Activated T-cell treated with anti-CD3 and anti-CD28 coated beads, Interleukin-2, amount 50 U/mL, for 48 hours (primary cell): ENCODE measurements at regions not wholly inside any gene's neighbourhood (a gene's known extent, or its start where the extent isn't known, plus 50 kb on each side); places are given as distances from the start of the nearest gene placed in this dataset.
"Not testable (repeated sequence)": the region's sequence is repeated elsewhere in the genome, so short reads cannot be mapped to it uniquely, and the experiment has no call there.

Experiments used
- DNase-seq, 2 experiments: peaks; one replicate each; pipeline ENCODE4 v3.0.0-alpha.2; 2020

DNA sequence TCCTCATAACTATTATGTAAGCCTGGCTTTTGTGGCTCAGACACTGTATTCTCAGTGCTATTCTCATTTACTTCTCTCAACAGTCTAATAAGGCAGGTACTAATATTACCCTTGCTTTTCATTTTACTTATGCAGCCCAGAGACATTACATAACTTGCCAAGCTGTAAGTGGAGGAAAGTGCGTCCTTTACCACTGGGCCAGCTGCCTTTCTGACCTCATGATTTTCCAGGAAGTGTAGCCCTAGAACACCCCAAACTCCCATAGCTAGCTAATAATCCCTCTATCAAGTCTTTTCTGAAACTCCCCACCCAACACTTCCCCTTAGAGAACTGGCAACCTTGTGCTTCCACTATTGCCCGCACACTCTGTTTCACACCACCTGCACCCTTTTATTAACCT is 192.9 kb upstream of the HMHB1 start:
- no peak for DNase-seq

DNA sequence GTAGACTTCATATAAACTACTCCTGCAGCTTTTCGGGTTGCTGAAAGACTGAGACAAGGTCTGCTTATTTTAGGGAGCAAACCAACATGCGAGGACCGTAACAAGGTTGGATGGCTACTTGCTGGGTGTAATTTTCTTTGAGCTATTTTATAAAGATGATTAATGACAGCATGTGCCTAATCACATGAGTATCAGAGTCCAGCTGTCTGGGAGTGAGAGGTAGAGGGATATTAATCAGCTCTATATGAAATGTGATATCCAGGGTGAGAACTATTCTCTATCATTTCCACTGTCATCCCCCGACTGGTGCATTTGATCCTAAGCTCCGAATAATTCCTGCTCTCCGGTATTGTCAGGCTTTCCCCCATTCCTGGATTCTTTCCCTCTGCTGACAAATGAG is 193.8 kb upstream of the HMHB1 start:
- no peak for DNase-seq

DNA sequence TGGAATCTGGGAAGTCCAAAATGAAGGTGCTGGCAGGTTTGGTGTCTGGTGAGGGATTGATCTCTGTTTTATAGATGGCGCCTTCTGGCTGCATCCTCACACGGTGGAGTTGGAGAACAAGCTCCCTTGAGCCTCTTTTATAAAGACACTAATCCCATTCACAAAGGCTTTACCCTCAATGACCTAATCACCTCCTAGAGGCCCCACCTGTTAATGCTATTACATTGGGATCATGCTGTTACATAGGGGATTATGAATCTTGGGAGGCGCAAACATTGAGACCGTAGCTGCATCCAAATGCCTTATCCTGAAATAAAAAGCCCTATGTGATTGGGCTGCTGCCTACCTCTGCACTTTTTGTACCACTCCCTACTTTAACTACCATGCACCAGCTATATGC is 197.1 kb upstream of the HMHB1 start:
- DNase-seq: no peak

DNA sequence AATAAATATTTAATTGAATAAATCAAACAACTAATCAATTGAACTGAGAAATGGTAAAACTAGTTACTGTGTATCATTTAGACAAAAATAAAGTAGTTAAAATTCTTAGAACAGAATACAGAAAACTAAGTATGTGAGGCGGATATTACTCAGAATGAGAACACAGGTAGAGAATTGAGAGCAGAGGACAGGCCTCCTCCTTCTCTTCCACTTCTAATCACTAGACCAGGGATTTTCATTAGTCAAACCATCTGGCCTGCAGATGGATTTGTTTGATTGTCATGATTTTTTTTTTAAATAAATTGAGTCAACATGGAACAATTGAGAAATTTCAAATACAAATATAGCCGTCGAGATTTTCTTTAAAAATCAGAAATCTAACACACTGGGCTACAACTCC is 198.6 kb upstream of the HMHB1 start:
- no peak for DNase-seq

DNA sequence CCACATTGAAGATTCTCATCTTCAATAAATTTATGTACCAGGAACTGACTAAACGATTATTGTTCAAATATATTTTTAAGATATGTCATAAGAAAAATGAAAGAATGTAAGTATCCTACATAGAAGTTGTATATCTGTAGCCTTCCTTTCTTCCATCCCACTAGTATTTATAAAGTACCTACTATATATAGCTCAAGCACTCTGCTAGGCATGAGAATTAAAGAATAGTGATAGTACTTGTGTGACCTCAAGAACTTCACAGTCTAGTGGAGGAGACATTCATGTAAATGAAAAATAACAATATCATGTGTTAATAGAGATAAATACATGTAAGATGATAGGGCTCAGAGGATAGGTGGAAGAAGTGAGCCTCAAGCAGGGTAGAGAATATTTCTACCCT is 201.0 kb upstream of the HMHB1 start:
- no peak for DNase-seq

DNA sequence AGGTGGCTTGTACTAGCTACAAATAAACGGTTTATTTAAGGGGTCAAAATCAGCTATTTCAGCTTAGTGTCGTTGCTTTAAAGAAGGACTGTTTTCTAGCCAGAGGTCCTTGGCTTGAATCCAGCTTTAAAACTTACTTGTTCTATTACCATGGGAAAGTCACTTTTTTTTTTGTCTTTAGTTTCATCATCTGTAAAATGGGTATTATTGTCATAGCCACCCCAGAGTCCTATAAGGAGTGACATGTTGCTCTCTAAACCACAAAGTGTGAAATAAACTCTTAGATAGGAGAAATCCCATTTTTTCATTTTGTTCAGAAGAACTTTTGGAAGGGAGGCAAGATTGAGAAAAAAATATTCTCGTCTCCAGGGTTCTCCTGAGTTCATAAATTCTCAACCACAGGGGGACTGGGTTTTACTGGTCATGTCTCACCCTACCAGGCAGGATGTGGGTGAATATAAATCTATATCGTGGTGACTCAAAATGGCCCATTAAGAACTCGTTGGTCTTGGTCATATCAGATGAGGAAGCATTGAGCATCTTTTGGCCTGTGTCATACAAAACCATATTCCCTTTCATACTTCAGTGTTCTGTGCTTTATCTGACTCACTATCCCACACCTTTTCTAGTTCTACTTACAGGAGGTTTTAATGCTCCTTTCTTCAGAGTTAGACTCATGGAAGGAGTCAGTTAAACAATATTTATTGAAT is 202.7 kb upstream of the NR3C1 start:
- DNase-seq: no peak

DNA sequence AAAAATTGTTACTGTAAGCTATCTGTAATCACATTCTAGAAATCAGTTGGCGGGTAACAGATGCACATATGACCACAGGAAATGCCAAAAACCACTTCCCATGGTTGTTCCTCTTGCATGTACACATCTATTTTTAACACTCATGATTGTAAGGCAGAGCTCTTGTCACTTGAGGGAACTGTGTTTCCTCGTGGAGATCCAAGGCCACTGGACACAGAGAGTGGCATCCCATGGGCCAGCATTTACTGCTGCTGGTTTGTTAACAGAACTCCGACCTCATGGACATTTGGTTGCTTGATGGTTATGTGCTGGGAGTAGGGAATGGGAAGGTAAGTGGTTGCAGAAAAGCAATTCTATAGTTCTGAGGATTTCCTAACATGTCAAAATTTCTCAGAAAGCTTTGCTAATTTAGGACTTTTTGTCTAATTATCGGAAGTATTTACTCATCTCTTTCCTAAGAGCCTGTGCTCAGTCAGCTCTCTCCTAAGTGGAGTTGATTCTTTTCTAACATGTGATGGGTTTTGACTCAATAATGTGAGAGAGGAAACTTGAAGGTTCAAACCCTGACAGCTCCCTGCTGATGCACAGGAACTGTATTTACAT is 202.0 kb upstream of the NR3C1 start:
- peak; percentile 63 to 65 for DNase-seq

DNA sequence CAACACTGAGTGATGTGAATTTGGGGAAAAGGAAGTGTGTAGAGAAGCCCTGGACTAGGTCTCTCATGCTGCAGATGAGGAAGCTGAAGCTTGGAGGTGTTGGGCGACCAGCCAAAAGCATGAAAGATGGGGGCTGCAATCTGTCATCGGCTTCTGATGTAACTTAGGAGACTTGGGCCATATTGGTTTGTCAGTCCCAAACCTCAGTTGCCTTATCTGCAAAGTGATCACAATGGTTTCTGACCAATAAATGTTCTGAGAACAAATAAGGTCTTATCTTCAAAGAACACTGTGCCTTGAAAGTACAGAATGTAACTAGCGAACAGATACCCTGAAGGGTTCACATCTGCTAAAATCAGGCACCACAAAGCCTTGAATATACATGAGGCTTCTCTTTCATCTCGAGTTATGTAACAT is 198.4 kb upstream of the NR3C1 start:
- DNase-seq: no peak

DNA sequence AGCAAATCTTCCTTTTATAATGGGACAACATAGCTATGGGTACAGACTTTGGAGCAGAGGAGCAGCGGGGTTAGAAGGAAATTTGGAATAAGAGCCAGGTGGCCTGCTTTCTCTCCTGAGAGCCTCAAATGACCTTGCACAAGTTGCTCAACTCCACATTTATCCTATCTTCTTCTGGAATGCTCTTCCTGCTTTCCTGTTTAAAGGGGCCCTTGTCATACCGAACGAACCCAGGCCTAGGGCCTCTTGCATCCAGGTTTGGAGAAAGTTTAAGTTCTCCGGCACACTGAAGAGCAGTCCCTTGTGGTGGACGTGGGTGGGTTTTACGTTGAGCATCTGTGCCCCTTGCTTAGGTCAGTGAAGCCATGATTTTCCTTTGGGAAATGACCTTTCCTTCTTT is 197.9 kb upstream of the NR3C1 start:
- no peak for DNase-seq

DNA sequence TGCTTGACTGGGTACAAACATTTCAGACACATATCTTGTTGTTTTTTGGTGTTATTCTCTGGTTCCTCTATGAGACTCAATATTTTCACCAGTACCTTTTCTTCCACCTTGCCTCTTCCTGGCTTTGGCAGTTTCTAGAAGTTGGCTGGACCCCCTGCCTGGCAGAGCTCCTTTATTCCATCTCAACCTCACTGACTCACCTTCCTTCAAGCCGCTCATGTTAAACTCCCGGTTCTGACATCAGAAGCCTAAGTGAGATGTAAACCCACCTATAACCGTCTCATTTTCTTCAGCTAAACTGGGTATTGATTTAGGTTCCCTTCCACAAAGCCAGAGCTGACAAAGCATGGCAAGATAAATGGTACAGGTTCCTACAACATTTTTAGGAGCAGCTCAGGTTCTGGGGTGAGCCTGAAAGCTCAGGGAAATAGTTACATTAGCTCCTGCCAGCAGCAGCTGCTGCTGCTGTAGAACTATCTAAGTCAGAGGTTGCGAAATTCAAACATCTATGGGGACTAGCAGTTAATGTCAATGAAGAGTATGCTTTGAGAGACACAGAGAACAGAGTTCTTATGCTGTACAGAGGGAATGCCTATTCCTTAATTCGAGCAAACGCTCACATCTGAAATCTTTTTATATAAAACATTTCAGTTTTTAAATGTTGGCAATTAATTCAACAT is 197.1 kb upstream of the NR3C1 start:
- DNase-seq: no peak

DNA sequence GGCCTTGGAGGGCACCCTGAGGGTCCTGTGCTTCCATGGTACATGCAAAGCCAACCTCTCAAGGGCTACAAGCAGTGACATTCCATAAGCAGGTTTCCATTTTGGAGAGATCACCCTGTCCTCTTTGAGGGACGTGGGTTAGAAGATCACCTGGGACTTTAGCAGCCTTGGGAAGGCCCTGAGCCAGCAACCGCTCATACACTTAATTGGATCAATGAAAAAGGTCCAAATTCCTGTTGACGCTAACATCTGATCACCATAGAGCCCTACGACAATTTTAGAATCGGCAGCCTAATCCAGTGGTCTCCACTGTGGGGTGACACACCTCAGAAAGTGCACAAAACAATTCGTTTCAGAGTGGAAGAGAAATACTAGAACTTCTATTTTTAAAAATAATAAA is 196.0 kb upstream of the NR3C1 start:
- DNase-seq: no peak

DNA sequence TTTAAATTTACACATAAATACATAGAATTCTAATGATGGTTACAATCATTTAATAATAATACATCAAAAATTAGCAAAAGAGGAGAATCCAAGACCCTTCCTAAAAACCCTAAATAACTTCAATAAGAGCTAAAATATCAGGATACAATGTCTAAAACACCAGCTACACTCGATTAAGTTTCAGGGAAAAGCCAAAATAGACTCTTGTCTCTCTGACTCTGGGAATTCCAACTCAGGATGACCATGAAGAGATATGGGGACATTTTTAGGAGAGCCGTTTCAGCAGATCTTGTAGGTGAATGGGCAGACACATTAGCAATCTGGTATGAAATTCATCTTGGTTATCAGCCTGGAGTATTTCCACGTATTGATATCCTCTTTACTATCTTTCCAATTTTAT is 193.3 kb upstream of the NR3C1 start:
- DNase-seq: no peak

DNA sequence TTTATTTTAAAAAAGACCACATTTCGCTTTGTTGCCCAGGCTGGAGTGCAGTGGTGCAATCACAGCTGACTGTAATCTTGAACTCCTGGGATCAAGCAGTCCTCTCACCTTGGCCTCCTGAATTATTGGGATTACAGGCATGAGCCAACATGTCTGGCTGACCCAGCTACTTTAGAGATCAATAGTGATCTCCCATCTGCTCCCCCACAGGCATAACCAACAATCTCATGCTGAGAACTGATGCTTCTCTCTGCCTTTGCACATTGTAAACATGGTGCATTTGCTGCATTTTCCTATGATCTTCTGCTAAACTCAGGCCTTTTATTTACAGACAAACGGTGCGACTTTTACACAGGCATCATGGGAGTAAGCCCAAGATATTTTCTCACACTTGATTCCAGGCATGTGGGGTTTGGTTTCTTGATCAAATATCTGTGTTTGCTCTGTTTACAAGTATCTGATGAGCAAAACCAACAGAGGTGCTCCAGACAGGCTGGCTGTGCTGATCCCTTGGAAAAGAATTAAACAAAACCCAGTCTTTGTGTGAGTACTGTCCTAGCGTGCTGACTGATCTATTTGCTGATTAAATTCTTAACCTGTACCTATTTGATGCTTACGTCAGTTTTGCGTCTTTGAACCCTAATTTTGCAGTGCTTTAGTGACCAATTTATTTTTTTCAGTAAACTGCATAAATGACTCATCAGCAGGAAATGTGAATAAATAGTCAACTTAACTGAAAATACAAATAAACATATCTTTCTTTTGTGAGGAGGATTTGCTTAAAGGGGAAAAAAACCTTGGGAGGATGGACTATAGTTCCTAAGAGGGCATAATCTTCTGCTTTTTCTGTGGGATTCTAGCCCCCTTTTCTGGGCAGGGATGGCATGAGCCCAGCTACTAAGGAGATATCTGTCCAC is 191.7 kb upstream of the NR3C1 start:
- no peak for DNase-seq

DNA sequence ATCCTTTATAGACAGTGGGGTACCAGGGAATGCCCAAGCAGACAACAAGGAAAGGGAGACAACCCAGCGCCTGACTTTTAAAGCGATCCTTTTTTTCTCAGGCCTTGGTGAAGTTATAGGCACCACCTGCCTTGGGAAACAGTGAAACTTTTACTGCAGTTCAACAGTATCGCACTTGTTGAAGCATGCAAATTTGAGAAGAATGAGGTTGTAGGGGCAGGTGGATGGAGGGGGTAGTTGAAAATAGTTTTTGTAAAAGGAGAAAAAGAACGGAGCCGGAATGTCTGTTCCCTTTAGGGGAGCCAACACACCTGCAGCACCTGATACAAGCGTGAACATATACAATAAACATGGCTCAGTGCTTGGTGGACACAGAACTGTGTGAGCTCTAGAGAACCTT is 190.2 kb upstream of the NR3C1 start:
- DNase-seq: no peak

DNA sequence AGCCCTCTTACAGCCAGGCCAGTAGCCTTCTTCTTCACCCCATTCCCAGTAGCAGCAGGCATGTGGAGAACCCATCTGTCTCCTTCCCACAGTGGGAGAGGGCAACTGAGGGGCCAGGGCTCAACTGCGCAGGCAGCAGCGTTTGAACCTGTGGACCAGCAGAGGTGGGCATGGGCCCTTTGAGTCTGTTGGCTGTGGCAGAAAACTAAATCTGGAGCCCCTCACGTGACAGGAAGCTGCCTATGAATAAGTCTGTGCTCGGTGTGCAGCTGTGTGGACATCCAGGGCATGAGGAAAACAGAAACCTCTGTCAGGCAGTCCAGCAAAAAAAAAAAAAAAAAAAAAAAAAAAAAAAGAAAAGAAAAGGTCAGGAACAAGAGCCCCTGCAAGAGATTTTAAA is 189.2 kb upstream of the NR3C1 start:
- no peak for DNase-seq

DNA sequence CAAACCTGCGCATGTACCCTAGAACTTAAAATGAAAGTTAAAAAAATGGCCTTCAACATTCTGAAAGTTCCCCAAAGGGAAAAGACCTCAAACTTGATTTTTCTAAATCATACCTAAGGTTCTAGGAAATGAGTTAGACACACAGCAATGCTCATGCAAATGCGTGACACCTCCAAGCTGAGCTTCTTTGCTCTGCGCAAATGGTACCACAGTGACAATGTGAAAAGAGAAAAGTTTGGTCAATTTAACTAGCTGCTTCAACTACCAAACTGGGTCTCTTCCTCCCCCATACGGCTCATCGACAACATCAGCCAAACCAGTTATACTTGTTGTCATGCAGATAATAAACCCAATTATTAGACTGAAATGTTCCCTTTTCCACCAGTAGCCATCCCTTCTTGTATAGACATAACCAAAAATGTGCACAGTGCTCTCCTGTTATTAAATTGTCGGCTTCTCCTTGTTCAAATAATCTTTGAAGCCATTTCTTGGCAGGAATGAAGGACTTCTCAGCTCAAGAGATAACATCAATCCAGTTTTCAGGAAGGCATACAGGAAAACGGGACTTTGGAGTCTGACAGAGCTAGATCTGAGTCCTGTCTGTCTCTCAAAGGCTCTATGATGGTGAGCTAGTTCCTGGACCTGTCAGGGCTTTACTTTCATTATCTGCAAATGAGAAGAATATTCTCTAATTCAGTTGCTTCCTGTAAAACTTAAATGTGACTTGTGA is 185.6 kb upstream of the NR3C1 start:
- no peak for DNase-seq

DNA sequence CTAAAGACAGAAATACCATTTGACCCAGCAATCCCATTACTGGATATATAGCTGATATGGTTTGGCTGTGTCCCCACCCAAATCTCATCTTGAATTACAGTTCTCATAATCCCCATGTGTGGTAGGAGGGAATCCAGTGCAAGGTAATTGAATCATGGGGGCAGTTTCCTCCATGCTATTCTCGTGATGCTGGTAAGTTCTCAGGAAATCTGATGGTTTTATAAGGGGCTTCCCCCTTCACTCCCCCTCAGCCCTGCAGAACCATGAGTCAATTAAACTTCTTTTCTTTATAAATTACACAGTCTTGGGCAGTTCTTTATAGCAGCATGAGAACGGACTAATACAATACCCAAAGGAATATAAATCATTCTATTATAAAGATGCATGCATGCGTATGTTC is 184.6 kb upstream of the NR3C1 start:
- DNase-seq: not testable (repeated sequence)

DNA sequence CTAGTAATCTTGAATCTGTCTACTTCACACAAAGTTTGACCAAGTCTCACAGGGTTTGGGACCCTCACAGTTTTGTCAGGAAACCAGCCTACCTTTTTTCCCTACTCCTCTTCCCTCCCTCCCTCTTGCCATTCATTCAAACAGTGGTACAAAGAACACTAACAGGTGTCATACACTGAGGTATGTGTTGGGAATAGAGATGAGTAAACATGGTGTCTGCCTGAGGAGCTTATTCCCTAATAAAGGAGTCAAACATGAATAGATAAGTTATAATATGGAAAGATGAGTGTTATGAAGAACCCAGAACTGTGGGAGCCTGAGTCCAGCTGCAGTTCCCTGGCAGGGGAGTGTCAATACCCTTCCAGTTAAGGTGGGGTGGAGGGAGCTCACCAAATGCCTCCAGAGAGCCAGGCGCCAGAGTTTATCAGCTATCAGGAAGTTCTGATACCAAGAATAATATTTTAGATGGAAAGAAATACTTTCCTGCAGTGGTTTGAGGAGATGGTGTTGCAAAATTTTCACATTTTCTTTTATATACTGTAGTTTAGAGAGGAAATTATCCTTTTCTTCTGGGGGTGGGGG is 183.4 kb upstream of the NR3C1 start:
- DNase-seq: no peak

DNA sequence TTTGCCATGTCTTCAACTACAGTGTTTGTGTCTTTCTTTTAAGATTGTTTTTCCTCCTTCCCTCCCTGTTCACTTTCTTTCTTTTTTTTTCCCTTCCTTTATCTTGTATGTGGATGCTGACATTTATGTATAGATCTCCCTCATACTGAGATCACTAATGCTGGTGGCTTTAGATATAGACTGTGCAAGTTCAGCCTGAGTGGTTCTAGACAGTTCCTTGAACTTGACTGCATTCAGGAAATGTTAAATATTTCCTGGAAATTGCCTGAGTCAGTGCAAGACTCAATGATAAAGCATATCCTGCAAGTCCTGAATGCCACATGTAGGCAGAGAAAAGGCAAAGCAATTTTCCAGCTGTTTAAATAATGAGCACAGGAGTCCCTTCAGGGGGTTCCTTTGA is 182.5 kb upstream of the NR3C1 start:
- DNase-seq: no peak

DNA sequence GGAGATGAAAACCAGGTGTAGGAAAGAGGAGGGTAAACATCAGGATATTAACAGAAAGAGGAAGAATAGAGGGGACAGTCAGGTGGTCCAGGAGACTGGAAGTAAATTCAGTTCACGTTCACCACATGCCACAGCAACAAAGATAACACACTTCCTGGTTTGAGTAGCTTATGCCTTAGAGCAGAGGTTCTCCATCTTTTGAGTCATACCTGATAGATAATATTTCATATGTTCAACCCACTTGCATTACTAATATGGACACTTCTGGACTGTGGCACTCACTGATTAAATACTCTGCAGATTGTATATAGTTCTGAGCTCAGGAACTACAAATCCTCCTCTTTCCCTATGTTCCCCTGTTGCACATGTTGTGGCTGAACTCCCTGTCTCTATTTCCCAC is 179.9 kb upstream of the NR3C1 start:
- no peak for DNase-seq

DNA sequence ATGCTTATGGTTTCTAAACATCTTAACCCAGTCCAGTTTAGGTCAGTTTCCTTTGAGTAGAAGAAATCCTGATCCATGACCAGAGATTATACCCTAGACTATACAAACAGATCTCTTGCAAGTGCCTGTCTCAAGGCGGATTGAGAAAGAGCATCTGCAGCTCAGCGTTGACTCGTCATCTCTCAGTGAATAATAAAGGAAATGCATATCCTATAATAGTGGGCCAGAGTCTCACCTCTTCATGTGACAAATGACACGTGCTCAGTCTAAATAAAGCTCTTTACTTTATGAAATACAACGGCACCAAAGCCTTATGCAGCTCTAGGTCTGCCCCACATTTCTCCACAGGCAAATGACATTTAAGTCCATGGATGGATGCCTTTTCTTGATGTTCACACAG is 179.4 kb upstream of the NR3C1 start:
- no peak for DNase-seq

DNA sequence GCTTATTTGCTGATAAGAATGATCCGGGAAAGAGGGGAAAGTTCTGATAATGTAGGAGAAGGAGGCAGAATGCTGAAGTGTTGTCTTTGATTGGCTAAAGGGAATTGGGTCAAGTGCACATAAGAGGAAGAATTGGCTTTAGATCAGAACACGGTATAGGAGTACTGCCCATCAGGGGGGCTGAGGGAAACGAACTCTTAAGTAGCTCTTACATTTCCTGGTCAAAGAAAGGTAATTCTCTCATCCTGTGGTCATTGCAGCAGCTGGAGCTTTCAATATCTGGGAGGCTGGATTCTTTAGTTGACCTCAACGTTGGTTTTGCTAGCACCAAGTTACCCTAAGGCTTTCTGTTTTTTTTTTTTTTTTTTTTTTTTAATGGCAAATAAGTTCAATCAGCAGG is 178.7 kb upstream of the NR3C1 start:
- no peak for DNase-seq
